Islet precursor cell (in vitro differentiated cells): ENCODE measurements at regions not wholly inside any gene's neighbourhood (a gene's known extent, or its start where the extent isn't known, plus 50 kb on each side); places are given as distances from the start of the nearest gene placed in this dataset.

Experiments
- DNase-seq: peaks from one replicate; pipeline ENCODE4 v3.0.0-alpha.2; 2018

- no peak for DNase-seq
Observed at GRCh38 chr11:81495699-81496292, 1237.9 kb downstream of the FAM181B start.

GRCh38 chr11:81494431-81494830, 1239.2 kb downstream of the FAM181B start:
- no peak for DNase-seq

GRCh38 chr11:81492923-81493445, 1240.7 kb downstream of the FAM181B start:
- no peak for DNase-seq

- no peak for DNase-seq
Observed at GRCh38 chr11:81487109-81487508, 1246.6 kb downstream of the FAM181B start.

- no peak for DNase-seq
Observed at GRCh38 chr11:81484196-81484595, 1249.5 kb downstream of the FAM181B start.

- no peak for DNase-seq
Observed at GRCh38 chr11:81477277-81477676, 1256.4 kb downstream of the FAM181B start.

- DNase-seq, result no peak
Observed at GRCh38 chr11:81476345-81476744, 1257.3 kb downstream of the FAM181B start.

- DNase-seq, result no peak
Observed at GRCh38 chr11:81472646-81473045, 1261.0 kb downstream of the FAM181B start.

GRCh38 chr11:81470446-81470845, 1263.2 kb downstream of the FAM181B start:
- DNase-seq, result no peak

GRCh38 chr11:81459766-81460306, 1273.8 kb downstream of the FAM181B start:
- no peak for DNase-seq

- DNase-seq, result no peak
Observed at GRCh38 chr11:81449588-81450156, 1284.0 kb downstream of the FAM181B start.

- no peak for DNase-seq
Observed at GRCh38 chr11:81444297-81444696, 1289.4 kb downstream of the FAM181B start.

GRCh38 chr11:81432333-81432732, 1301.3 kb downstream of the FAM181B start:
- no peak for DNase-seq

GRCh38 chr11:81424822-81425221, 1308.8 kb downstream of the FAM181B start:
- no peak for DNase-seq

- no peak for DNase-seq
Observed at GRCh38 chr11:81422402-81422801, 1311.3 kb downstream of the FAM181B start.

GRCh38 chr11:81421251-81421860, 1312.3 kb downstream of the FAM181B start:
- peak; percentile 58 for DNase-seq

- peak; percentile 55 for DNase-seq
Observed at GRCh38 chr11:81420668-81421250, 1312.9 kb downstream of the FAM181B start.

GRCh38 chr11:81397316-81397715, 1336.3 kb downstream of the FAM181B start:
- no peak for DNase-seq

- DNase-seq, result no peak
Observed at GRCh38 chr11:81394311-81394710, 1339.4 kb downstream of the FAM181B start.

GRCh38 chr11:81388326-81388725, 1345.3 kb downstream of the FAM181B start:
- no peak for DNase-seq

GRCh38 chr11:81380395-81380794, 1353.3 kb downstream of the FAM181B start:
- DNase-seq, result no peak

- DNase-seq, result no peak
Observed at GRCh38 chr11:81377418-81377817, 1356.2 kb downstream of the FAM181B start.

GRCh38 chr11:81373986-81374385, 1359.7 kb downstream of the FAM181B start:
- no peak for DNase-seq

- DNase-seq, result no peak
Observed at GRCh38 chr11:81368192-81368591, 1365.5 kb downstream of the FAM181B start.
